Progenitor cell of endocrine pancreas (in vitro differentiated cells): ENCODE measurements at regions not wholly inside any gene's neighbourhood (a gene's known extent, or its start where the extent isn't known, plus 50 kb on each side); places are given as distances from the start of the nearest gene placed in this dataset.
"Not testable (repeated sequence)": the region's sequence is repeated elsewhere in the genome, so short reads cannot be mapped to it uniquely, and the experiment has no call there.

Experiments
- DNase-seq: peaks from one replicate; pipeline ENCODE4 v3.0.0; 2021; ENCODE audit warnings: low spot score; ENCODE audit not compliant: unreplicated experiment
- H3K27ac Mint-ChIP-seq: 2 replicates; pipeline ENCODE4 v1.8.0; 2021; ENCODE audit warnings: mild to moderate bottlenecking, moderate library complexity, mixed read lengths
- H3K27me3 Mint-ChIP-seq: 2 replicates; pipeline ENCODE4 v1.8.0; 2021; ENCODE audit warnings: mixed read lengths
- H3K36me3 Mint-ChIP-seq: 2 replicates; pipeline ENCODE4 v1.8.0; 2022; ENCODE audit warnings: mixed read lengths; ENCODE audit not compliant: insufficient read depth
- H3K4me1 Mint-ChIP-seq: 2 replicates; pipeline ENCODE4 v1.8.0; 2021; ENCODE audit warnings: low read depth, mixed read lengths
- H3K4me3 Mint-ChIP-seq: 2 replicates; pipeline ENCODE4 v1.8.0; 2021; ENCODE audit warnings: low read depth, mild to moderate bottlenecking, moderate library complexity, mixed read lengths
- H3K9me3 Mint-ChIP-seq: 2 replicates; pipeline ENCODE4 v1.8.0; 2021; ENCODE audit warnings: low read depth, mixed read lengths
- TF ChIP-seq, protein P1 (sequence below): fragments of 200-600 bp; sonication (generic); IDR thresholded peaks from one replicate; pipeline ENCODE4 v1.5.0; 2021; ENCODE audit warnings: antibody characterized with exemption, mild to moderate bottlenecking; ENCODE audit not compliant: unreplicated experiment

DNA sequence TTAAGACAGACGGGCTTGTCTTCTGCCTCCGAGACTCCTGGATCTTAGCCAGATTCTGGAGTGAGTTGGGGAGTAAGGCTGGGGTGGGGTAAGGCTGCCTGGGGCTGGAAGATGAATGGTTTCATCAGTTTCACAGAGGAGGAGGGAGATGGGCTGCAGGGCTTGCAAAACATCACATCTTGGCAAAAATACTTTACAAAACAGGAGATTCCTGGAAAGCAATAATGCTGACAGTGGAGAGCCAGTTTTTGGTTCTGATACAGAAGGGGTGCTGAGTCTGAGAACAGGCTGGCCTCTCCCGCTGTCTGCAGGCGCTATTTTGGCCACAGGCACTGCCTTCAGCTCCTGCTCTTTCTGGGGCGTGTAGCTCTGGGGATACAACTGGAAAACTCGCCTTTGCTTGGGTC, 83.4 kb upstream of the KCNE2 start:
- no peak for DNase-seq
- TF ChIP-seq, protein P1, sequence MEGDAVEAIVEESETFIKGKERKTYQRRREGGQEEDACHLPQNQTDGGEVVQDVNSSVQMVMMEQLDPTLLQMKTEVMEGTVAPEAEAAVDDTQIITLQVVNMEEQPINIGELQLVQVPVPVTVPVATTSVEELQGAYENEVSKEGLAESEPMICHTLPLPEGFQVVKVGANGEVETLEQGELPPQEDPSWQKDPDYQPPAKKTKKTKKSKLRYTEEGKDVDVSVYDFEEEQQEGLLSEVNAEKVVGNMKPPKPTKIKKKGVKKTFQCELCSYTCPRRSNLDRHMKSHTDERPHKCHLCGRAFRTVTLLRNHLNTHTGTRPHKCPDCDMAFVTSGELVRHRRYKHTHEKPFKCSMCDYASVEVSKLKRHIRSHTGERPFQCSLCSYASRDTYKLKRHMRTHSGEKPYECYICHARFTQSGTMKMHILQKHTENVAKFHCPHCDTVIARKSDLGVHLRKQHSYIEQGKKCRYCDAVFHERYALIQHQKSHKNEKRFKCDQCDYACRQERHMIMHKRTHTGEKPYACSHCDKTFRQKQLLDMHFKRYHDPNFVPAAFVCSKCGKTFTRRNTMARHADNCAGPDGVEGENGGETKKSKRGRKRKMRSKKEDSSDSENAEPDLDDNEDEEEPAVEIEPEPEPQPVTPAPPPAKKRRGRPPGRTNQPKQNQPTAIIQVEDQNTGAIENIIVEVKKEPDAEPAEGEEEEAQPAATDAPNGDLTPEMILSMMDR: no peak
- Mint-ChIP-seq H3K36me3 (no peaks in the 10 kb centered on the region), H3K4me1 (peaks cover 12% of the 10 kb centered on the region), H3K27me3 (no peaks in the 10 kb centered on the region), H3K4me3 (no peak overlapping the region), H3K9me3 (peaks cover 3% of the 10 kb centered on the region), H3K27ac (no peak overlapping the region)

DNA sequence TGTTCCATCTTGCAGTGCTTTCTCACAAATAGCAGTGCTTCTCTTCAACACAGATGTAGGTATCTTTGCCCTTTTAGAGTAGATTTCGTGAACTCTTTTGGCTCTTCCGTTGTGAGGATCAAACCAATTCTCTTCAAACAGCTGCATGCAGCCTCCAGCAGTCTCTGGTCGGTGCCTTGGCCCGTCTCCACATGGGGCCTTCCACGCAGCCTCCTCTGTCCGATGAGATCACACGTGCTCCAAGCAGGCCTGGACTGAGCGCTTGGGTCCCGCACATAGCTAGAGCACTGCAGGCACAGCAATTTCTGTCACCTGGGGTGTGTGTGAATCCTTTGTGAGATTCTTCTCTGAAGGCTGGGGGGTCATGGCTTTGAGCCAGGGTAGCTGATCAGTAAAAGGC, 82.8 kb upstream of the KCNE2 start:
- Mint-ChIP-seq H3K36me3 (peaks cover under 1% of the 10 kb centered on the region), H3K4me3 (no peak overlapping the region), H3K4me1 (peaks cover 12% of the 10 kb centered on the region), H3K9me3 (peaks cover 3% of the 10 kb centered on the region), H3K27ac (peak overlapping the region; percentile 56), H3K27me3 (no peaks in the 10 kb centered on the region)
- DNase-seq: no peak
- TF ChIP-seq, protein P1: no peak

DNA sequence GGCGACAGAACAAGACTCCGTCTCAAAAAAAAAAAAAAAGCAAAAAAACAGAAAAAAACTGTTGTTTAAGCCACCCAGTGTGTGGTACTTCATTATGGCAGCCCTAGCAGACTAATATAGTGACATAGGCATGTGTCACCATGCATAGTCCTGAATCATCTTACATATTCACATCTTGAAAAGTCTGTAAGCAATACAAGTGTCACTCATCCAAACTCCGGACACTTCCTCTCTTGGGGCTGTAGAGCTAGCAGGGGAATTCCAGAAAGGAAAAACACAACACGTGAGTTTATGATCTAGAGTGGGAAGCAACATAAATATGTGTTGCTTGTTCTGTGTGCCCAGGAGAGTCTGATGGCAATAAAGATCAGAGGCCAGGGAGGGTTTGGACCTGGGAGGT, 81.6 kb upstream of the KCNE2 start:
- no peak overlapping the region for H3K27ac Mint-ChIP-seq

DNA sequence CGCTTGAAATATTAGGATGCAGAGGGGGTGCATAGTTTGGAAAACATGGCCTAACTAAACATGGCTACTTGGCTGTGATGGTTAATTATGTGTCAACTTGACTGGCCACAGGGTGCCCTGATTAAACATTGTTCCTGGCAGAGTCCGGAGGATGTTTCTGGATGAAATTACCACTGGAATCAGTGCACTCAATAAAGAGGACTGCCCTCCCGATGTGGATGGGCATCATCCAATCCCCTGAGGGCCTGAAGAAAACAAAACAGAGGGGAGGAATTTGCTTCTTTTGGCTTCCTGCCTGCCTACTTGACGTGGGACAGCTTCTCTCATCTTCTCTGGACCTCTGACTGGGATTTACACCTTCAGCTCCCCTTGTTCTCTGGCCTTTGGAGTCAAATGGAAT, 79.1 kb upstream of the KCNE2 start:
- Mint-ChIP-seq H3K27me3 (no peaks in the 10 kb centered on the region), H3K27ac (no peak overlapping the region), H3K4me3 (no peak overlapping the region), H3K36me3 (peaks cover 7% of the 10 kb centered on the region), H3K4me1 (peaks cover 8% of the 10 kb centered on the region), H3K9me3 (peaks cover 28% of the 10 kb centered on the region)
- TF ChIP-seq, protein P1: no peak
- DNase-seq: no peak

More for the DNA sequence above, 81.6 kb upstream of the KCNE2 start:
- TF ChIP-seq, protein P1: no peak
- Mint-ChIP-seq H3K4me3 (no peak overlapping the region), H3K36me3 (peaks cover 4% of the 10 kb centered on the region), H3K4me1 (peaks cover 12% of the 10 kb centered on the region), H3K27me3 (no peaks in the 10 kb centered on the region), H3K9me3 (peaks cover 13% of the 10 kb centered on the region)
- DNase-seq: no peak

DNA sequence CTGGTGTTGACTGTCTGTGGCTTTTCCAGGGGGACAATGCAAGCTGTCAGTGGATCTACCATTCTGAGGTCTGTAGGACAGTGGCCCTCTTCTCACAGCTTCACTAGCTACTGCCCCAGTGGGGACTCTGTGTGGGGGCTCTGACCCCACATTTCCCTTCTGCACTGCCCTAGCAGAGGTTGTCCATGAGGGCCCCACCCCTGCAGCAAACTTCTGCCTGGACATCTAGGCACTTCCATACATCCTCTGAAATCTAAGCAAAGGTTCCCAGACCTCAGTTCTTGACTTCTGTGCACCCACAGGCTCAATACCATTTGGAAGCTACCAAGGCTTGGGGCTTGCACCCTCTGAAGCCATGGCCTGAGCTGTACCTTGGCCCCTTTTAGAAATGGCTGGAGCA, 75.8 kb upstream of the KCNE2 start:
- H3K27ac Mint-ChIP-seq, DNase-seq, H3K36me3 Mint-ChIP-seq, H3K27me3 Mint-ChIP-seq, H3K4me3 Mint-ChIP-seq, H3K4me1 Mint-ChIP-seq: not testable (repeated sequence)
- H3K9me3 Mint-ChIP-seq: peaks cover 28% of the 10 kb centered on the region

DNA sequence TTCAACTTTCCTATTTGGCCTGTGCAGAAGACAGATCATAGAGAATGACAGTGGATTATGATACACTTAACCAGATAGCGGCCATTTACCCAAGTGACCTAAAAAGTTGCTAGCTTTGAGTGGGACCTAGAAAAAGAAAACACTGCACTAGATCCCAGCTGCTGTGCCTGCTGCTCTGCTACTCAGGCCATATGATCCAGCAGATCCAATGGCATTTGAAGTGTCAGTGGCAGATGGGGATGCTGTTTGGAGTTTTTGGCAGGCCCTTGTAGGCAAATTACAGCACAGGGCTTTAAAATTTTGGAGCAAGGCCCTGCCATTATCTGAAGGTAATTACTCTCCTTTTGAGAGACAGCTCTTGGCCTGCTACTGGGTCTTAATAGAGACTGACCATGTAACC, 74.0 kb upstream of the KCNE2 start:
- Mint-ChIP-seq H3K27me3 (no peaks in the 10 kb centered on the region), H3K27ac (no peak overlapping the region), H3K9me3 (peaks cover 25% of the 10 kb centered on the region), H3K4me3 (no peak overlapping the region), H3K36me3 (peaks cover 7% of the 10 kb centered on the region), H3K4me1 (no peaks in the 10 kb centered on the region)
- TF ChIP-seq, protein P1: no peak
- DNase-seq: no peak
